ENCODE measurements at regions not wholly inside any gene's neighbourhood (a gene's known extent, or its start where the extent isn't known, plus 50 kb on each side); places are given as distances from the start of the nearest gene placed in this dataset.

- TF ChIP-seq CTCF (IDR thresholded peaks at IDR 0.05; ENCODE audit: low read depth, low read length) (no peak), EZH2phosphoT487 (IDR thresholded peaks at IDR 0.05; ENCODE audit: low read depth) (no peak)
Observed at GRCh38 chr19:32256341-32256975, 89.0 kb upstream of the ZNF507 start.

Measured in OCI-LY3 (cell line).